ENCODE measurements at regions not wholly inside any gene's neighbourhood (a gene's known extent, or its start where the extent isn't known, plus 50 kb on each side); places are given as distances from the start of the nearest gene placed in this dataset.

DNA sequence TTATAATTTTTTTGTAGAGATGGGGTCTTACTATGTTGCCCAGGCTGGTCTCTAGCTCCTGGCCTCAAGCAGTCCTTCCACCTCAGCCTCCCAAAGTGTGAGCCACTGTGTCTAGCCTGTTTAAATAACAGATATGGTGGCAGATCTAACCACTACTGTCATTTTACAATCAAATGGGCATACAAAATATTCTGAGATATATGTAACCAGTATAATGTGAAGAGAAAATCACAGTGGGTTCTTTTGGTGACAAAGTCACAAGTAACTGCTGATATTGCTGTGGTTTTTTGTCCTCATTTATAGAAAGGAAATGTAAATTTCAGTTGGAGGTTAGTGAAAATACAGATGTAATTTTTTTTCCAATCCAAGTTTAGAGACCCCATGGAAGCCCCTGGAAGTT is 58.6 kb upstream of the ARHGEF3 start:
- Histone ChIP-seq H3K4me1 (replicated peaks in 1 of 4; ENCODE audit: control insufficient read depth in 3 of 4, insufficient read depth in 4 of 4, low read length in 3 of 4) (peaks cover 0 to 3% (median 0%) of the 10 kb centered on the region in 4 experiments; a peak in 2 of 7 replicates), H3K4ac (replicated peaks; ENCODE audit: insufficient read length, low read depth, low read length) (no peak overlapping the region), H4K91ac (replicated peaks; ENCODE audit: insufficient read length, low read length) (no peak overlapping the region), H2BK5ac (ENCODE audit: low read depth, low read length) (no peak overlapping the region), H2BK15ac (ENCODE audit: low read length) (no peak overlapping the region), H3K27ac (ENCODE audit: low read depth, low read length) (no peak overlapping the region), H3K27me3 (replicated peaks in 1 of 4; ENCODE audit: control insufficient read depth in 3 of 4, extremely low read depth in 1 of 4, insufficient read depth in 3 of 4, low read length in 3 of 4) (no peaks in the 10 kb centered on the region), H3K56ac (replicated peaks; ENCODE audit: insufficient read length, low read depth, low read length) (no peak overlapping the region), H3K9ac (replicated peaks in 1 of 4; ENCODE audit: extremely low read depth in 1 of 4, low read depth in 3 of 4, low read length in 3 of 4) (no peak overlapping the region), H3K18ac (ENCODE audit: extremely low read depth, low read length) (no peak overlapping the region), H2AK5ac (ENCODE audit: low read depth, low read length) (no peak overlapping the region), H4K20me1 (replicated peaks in 1 of 2; ENCODE audit: control insufficient read depth in 1 of 2, insufficient read depth in 2 of 2, low read length in 2 of 2) (no peaks in the 10 kb centered on the region), H3K23me2 (ENCODE audit: low read depth, low read length) (no peaks in the 10 kb centered on the region), H2AFZ (ENCODE audit: low read length) (no peak overlapping the region), H3K79me2 (ENCODE audit: control insufficient read depth in 1 of 2, insufficient read depth in 2 of 2, low read length in 2 of 2) (no peaks in the 10 kb centered on the region), H3K14ac (ENCODE audit: insufficient read length) (no peak overlapping the region), H4K5ac (ENCODE audit: insufficient read length, low read depth, low read length) (no peak overlapping the region), H3K9me3 (ENCODE audit: insufficient read depth in 2 of 2, low read depth in 1 of 2, low read length in 1 of 2) (no peaks in the 10 kb centered on the region), H2BK12ac (ENCODE audit: low read depth, low read length) (no peak overlapping the region), H3K36me3 (ENCODE audit: control insufficient read depth in 2 of 4, insufficient read depth in 4 of 4, low read length in 3 of 4) (no peaks in the 10 kb centered on the region), H3K4me3 (ENCODE audit: extremely low read depth in 1 of 4, insufficient read depth in 2 of 4, low read depth in 3 of 4, low read length in 4 of 4) (no peak overlapping the region), H3K23ac (ENCODE audit: insufficient read length) (no peak overlapping the region), H2BK120ac (replicated peaks; ENCODE audit: low read depth, low read length) (no peak overlapping the region), H2BK20ac (ENCODE audit: low read length) (no peak overlapping the region), H3K79me1 (ENCODE audit: low read depth, low read length) (no peaks in the 10 kb centered on the region), H4K8ac (ENCODE audit: extremely low read depth, insufficient read depth, low read length) (no peak overlapping the region), H3K4me2 (ENCODE audit: insufficient read depth in 1 of 2, low read depth in 2 of 2, low read length in 2 of 2) (no peak overlapping the region)
- no peak for FAIRE-seq
- TF ChIP-seq KDM5A (IDR thresholded peaks at IDR 0.05; ENCODE audit: low read length) (no peak), TAF7 (optimal IDR thresholded peaks at IDR 0.05; ENCODE audit: borderline replicate concordance, low read depth, low read length) (no peak), GTF2F1 (IDR thresholded peaks at IDR 0.05; ENCODE audit: borderline replicate concordance, low read depth, low read length) (no peak), SIN3A (conservative IDR thresholded peaks at IDR 0.05 in 1 of 2, IDR thresholded peaks at IDR 0.05 in 1 of 2; ENCODE audit: low read depth in 1 of 2, low read length in 2 of 2) (no peak), HDAC6 (IDR thresholded peaks at IDR 0.05; ENCODE audit: low read depth, low read length) (no peak), CHD1 (IDR thresholded peaks at IDR 0.05; ENCODE audit: low read depth, low read length) (no peak), ASH2L (IDR thresholded peaks at IDR 0.05; ENCODE audit: low read length) (no peak), CTBP2 (IDR thresholded peaks at IDR 0.05; ENCODE audit: borderline replicate concordance, insufficient read depth, insufficient read length, low read length) (no peak), KDM1A (IDR thresholded peaks at IDR 0.05; ENCODE audit: borderline replicate concordance, low read length) (no peak), FOSL1 (IDR thresholded peaks at IDR 0.05; ENCODE audit: insufficient read depth, low read depth, low read length) (no peak), TBP (IDR thresholded peaks at IDR 0.05; ENCODE audit: low read depth, low read length) (no peak), SUZ12 (IDR thresholded peaks at IDR 0.05; ENCODE audit: low read length) (no peak), ZNF274 (IDR thresholded peaks at IDR 0.05; ENCODE audit: borderline replicate concordance, extremely low read depth, low read length) (no peak), CBX5 (IDR thresholded peaks at IDR 0.05; ENCODE audit: low read depth, low read length) (no peak), RXRA (IDR thresholded peaks at IDR 0.05; ENCODE audit: insufficient read depth, low read depth, low read length) (no peak), YY1 (IDR thresholded peaks at IDR 0.05; ENCODE audit: low read depth, low read length) (no peak), JUN (IDR thresholded peaks at IDR 0.05; ENCODE audit: low read depth, low read length) (no peak)
- POLR2A ChIA-PET (ENCODE audit: partially characterized antibody): no interaction called here
- CTCF ChIA-PET (ENCODE audit: partially characterized antibody): interaction anchor here (0.8 to 3.6 kb wide), 4 partner anchors 11 to 113 kb away, joined by 3 to 11 read pairs (median 6); no protein-coding TSS in a partner anchor
- DNase-seq (ENCODE audit: low read depth in 1 of 2, low spot score in 2 of 2): no peak
